ENCODE measurements at regions not wholly inside any gene's neighbourhood (a gene's known extent, or its start where the extent isn't known, plus 50 kb on each side); places are given as distances from the start of the nearest gene placed in this dataset.

- DNase-seq, result no peak
These were observed 192.5 kb upstream of the FAM98A start for GRCh38 chr2:33791625-33792024.

GRCh38 chr2:33788044-33788443 is 188.9 kb upstream of the FAM98A start:
- DNase-seq, result no peak

DNA sequence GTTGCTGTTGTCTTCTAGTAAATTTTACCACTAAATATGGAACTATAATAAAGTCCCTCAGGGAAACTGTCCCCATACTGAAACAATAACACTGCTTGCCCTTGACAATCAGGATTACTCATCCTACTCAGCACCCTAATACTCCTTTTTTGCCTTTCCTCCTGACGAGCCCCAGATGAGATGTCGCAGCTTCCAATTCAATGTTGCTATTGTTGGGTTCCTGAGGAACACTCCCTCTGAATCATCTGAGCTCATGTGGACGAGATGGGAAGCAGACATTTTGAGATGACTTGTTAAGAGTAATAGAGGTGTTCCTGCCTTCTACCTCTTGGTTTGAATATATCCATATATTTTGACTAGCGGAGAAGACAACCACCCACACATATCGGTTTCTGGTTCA is 187.8 kb upstream of the FAM98A start:
- DNase-seq, result no peak

- no peak for DNase-seq
These were observed 186.4 kb upstream of the FAM98A start for GRCh38 chr2:33785201-33786106.

- DNase-seq, result no peak
These were observed 185.4 kb upstream of the FAM98A start for GRCh38 chr2:33784488-33784887.

GRCh38 chr2:33782395-33783230 is 183.5 kb upstream of the FAM98A start:
- DNase-seq, result no peak

DNA sequence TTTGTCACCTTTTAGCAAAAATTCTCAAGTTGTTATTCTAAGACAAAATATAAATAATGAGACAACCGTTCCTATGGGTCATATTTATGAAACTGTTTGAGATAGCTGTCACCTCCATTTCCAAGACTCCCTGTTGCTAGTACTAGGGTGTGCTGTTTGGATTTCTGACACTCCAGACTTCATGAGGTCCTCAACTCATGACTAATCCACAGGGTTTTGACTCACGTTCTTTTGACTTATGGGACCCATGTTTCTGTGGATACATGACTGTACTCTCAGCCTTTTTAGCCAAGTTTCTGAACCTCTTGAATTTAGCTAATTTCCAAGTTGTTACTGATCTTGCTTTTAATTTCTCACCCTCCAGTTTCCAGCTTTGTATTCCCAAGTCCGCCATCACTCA is 178.7 kb upstream of the FAM98A start:
- DNase-seq, result no peak

DNA sequence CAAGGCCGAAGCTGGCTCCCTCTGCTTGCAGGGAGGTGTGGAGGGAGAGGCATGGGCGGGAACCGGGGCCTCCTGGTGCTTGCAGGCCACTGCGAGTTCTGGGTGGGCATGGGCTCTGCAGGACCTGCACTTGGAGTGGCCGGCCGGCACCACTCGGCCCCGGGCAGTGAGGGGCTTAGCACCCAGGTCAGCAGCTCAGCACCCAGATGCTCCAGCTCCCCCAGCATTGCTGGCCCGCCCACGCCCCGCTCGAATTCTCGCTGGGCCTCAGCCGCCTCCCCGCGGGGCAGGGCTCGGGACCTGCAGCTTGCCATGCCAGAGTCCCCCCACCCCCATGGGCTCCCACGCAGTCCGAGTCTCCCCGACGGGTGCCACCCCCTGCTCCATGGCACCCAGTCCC is 176.2 kb upstream of the FAM98A start:
- no peak for DNase-seq

GRCh38 chr2:33770023-33770422 is 170.9 kb upstream of the FAM98A start:
- DNase-seq, result no peak

GRCh38 chr2:33766175-33766574 is 167.1 kb upstream of the FAM98A start:
- DNase-seq, result no peak

- no peak for DNase-seq
These were observed 166.0 kb upstream of the FAM98A start for GRCh38 chr2:33765122-33765521.

DNA sequence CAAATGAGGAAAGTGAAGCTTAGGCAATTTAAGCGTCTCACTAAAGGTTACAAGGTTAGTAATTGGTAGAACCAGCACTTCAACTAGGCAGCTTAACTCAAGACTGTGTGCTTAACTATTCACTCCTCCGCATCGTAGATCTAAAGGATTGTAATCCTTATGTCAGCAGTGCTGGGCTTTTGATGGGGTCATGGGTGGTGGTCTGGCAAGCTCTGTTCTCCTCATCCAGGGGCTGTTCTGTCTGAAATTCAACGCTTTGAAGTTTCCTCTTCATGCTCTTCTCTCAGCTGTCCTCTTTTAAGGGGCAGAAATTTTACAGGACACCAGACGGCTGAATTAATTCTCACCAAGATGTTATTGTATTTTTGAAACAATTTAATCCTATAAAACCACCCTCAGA is 165.5 kb upstream of the FAM98A start:
- no peak for DNase-seq

GRCh38 chr2:33763671-33764310 is 164.7 kb upstream of the FAM98A start:
- DNase-seq, result no peak

DNA sequence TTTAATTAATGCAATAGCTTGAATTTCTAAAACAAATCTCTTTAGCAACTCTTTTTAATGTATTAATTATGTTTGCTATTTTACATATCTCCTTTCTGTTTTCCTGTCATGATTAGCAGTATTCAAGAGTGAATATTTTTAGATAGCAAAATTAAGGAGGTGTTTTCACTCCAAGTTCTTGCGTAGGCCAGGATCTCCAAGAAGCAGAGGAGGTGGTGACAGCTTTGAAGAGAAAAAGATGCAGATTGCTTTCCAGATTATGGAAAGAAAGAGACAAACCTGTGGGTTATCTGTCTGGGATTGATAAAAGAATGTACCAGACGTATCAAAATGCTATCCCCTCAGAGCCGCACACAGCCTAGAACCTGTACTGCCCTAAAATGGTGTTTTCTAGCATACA is 163.5 kb upstream of the FAM98A start:
- DNase-seq, result no peak

DNA sequence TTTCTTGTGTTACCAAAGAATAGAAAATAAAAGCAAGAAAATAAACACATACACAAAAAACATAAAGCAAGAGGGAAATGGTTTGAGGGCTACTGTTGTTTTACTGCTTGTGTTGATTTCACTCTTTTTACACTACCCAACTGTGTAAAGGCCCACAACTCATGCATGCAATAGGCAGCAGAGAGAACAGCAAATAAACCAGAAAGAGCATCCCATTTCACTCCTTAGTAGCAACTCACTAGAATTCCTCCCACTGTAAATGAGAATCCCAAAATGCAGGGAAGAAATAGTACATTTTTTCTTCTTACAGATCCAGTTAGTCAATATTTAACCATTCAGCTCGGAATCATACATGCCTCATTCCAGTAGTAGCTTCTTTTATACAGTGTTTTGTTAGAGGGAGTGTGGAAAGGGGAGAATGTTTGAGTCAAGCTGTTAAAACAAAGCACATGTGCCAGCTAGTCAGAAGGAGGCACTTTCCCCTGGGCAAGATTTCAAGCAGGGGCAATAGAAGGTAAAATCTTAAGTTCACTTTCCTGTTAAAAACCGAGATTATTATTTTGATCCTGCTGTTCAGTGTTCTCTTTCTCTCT is 147.2 kb upstream of the FAM98A start:
- no peak for DNase-seq

DNA sequence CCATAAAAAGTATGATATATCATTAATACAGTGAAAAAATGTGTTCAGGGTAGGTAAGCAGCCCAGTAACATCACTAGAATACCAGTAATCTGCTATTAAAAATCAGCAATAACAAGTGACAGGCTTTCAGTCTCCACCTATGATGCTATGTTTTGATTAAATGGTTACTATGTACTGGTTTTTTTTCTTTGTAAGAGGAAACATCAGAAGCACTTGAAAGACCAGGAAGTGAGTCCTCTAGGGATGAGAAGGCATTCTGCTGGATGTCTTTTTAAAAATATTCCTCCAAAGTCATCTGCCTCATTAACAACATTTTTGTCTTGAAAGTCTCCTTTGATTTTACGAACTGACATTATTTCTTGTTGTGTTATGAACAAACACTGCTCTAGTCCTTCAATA is 136.0 kb upstream of the FAM98A start:
- no peak for DNase-seq

DNA sequence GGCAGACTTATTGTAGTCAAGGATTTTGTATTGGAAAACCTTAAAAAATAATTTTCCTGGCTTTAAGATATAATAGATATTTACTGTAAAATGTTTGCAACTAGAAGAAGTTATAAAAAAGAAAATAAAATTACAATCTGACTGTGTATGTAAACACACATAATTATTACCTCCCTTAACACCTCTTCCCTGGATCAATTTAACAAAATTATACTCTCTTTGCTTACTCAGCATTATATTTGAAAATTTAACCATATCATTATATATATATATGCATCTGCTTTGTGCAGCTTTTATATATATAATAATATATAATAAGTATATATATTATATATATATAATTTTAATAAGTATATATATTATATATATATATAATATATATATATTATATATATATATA is 131.7 kb upstream of the FAM98A start:
- no peak for DNase-seq

DNA sequence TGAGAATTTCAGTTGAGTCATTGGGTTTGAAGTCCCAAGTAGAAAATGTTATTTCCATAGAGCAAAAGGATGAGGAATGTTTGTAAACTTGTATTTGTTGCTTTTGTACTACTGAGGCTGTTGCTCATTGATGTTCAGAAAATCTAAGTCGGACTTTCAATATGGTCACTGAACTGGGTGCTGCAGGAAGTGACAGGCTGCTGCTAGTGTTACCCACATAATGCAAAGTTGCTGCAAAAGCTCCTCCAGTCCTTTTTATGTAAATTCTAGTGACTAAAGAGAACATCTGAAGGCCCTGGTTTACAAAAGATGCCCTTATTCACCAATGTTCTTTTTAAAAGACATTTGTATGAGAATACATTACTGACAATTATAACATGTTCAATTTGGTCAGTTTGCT is 131.1 kb upstream of the FAM98A start:
- no peak for DNase-seq

GRCh38 chr2:33729353-33729752 is 130.3 kb upstream of the FAM98A start:
- no peak for DNase-seq

DNA sequence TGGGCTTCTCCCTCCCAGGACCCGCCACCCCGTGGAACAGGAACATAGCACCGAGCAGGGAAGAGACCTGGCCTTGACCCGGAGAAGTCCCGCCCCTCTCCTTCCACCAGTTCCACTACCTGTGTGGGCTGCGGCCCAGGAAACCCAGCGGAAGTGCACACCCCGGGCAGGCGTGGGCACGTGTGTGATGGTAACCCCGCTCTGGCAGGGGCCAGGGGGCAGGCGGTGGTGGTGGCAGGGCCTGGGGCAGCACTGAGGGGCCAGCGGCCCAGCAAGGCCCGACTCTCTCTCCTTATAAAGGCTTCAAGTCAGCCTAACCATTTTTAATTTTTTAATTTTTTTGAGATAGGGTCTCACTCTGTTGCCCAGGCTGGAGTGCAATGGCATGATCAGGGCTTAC is 129.0 kb upstream of the FAM98A start:
- no peak for DNase-seq

GRCh38 chr2:33727361-33728032 is 128.4 kb upstream of the FAM98A start:
- DNase-seq, result no peak

DNA sequence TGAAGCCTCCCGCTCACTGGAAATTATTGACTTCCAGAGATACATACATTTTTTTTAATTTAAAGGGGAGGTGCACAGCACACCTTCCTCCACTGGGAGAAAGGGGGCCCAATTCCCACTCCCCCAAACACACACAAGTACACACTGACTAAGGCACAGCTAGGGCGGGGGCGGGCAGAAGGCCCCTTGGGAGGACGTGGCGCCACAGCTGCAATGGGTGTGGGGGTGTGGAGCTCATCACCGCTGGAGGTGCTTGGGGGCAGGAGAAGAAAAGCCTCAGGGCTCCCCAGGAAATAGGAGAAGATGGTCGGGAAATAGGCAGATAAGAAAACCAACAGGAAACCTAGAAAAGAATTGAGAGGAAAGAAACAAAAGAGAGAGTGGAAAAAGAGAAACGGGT is 127.3 kb upstream of the FAM98A start:
- no peak for DNase-seq

- no peak for DNase-seq
These were observed 124.2 kb upstream of the FAM98A start for GRCh38 chr2:33723329-33723728.
